ENCODE measurements at regions not wholly inside any gene's neighbourhood (a gene's known extent, or its start where the extent isn't known, plus 50 kb on each side); places are given as distances from the start of the nearest gene placed in this dataset.

DNA sequence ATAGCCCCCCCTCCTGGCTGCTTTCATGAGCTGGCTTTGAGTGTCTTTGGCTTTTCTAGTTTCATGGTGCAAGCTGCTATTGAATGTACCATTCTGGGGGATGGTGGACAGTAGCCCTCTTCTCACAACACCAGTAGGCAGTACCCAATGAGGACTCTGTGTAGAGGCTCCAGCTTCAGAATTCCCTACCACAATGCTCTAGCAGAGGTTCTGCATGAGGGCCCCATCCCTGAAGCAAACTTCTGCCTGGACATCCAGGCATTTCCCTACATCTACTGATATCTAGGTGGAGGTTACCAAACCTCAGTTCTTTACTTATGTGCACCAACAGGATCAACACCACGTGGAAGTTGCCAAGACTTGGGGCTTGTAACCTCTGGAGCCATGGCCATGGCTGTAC is 1742.9 kb downstream of the SI start:
- H3K4me1 Mint-ChIP-seq: no peaks in the 10 kb centered on the region
- Histone ChIP-seq H3K4me1 (ENCODE audit: control insufficient read depth, insufficient read depth, low read length) (no peaks in the 10 kb centered on the region), H3K4me3 (ENCODE audit: low read length) (no peak overlapping the region), H3K9ac (ENCODE audit: extremely low read depth, low read length, poor library complexity, severe bottlenecking) (no peak overlapping the region), H3K27ac (ENCODE audit: low read depth, low read length) (no peak overlapping the region), H3K27me3 (ENCODE audit: control insufficient read depth, insufficient read depth, low read length, poor library complexity, severe bottlenecking) (no peaks in the 10 kb centered on the region), H3K36me3 (ENCODE audit: control insufficient read depth, insufficient read depth, low read length) (no peaks in the 10 kb centered on the region), H3K9me3 (ENCODE audit: control insufficient read depth, low read length) (peaks cover 17% of the 10 kb centered on the region)
- no peak for DNase-seq
- no peak overlapping the region for H3K27ac Mint-ChIP-seq
- TF ChIP-seq, protein P1, sequence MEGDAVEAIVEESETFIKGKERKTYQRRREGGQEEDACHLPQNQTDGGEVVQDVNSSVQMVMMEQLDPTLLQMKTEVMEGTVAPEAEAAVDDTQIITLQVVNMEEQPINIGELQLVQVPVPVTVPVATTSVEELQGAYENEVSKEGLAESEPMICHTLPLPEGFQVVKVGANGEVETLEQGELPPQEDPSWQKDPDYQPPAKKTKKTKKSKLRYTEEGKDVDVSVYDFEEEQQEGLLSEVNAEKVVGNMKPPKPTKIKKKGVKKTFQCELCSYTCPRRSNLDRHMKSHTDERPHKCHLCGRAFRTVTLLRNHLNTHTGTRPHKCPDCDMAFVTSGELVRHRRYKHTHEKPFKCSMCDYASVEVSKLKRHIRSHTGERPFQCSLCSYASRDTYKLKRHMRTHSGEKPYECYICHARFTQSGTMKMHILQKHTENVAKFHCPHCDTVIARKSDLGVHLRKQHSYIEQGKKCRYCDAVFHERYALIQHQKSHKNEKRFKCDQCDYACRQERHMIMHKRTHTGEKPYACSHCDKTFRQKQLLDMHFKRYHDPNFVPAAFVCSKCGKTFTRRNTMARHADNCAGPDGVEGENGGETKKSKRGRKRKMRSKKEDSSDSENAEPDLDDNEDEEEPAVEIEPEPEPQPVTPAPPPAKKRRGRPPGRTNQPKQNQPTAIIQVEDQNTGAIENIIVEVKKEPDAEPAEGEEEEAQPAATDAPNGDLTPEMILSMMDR (conservative IDR thresholded peaks at IDR 0.05): no peak
- peaks cover 22% of the 10 kb centered on the region for H3K9me3 Mint-ChIP-seq
- no peaks in the 10 kb centered on the region for H3K36me3 Mint-ChIP-seq (ENCODE audit: low read depth)
- WGBS, 2 experiments (ENCODE audit: insufficient coverage in 1 of 2, insufficient read length in 1 of 2): 46 to 78% methylated on average over 1 of the region's 1 CpG
- H3K4me3 Mint-ChIP-seq: no peak overlapping the region
- no peaks in the 10 kb centered on the region for H3K27me3 Mint-ChIP-seq (ENCODE audit: insufficient read depth)

DNA sequence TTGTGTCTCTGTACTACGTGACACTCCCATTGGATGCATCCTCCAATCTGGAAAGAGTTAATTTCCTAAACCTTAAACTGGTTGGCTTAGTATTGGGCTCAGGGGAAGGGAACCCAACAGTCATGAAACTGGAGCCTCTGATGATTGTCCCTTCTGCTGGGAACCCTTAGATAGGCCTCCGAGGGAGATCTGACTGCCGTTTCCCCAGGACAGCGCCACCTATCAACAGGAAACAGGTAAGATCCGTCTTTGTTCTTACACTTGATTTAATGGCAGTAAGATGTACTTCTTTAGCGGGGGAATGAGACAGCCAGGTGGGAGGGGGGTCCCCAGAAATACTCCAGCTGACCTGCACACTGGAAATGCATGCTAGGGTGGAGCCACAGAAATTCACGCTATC is 1749.6 kb downstream of the SI start:
- peaks cover 16% of the 10 kb centered on the region for H3K9me3 ChIP-seq (ENCODE audit: control insufficient read depth, low read length)
- H3K4me3 ChIP-seq (ENCODE audit: low read length): no peak overlapping the region
- H3K36me3 ChIP-seq (ENCODE audit: control insufficient read depth, insufficient read depth, low read length): no peaks in the 10 kb centered on the region
- H3K27ac ChIP-seq (ENCODE audit: low read depth, low read length): no peak overlapping the region
- no peak overlapping the region for H3K27ac Mint-ChIP-seq
- DNase-seq: peak; percentile 71
- no peaks in the 10 kb centered on the region for H3K4me1 ChIP-seq (ENCODE audit: control insufficient read depth, insufficient read depth, low read length)
- WGBS, 2 experiments (ENCODE audit: insufficient coverage in 1 of 2, insufficient read length in 1 of 2): 83 to 86% methylated on average over 4 to 7 of the region's 7 CpGs
- H3K27me3 Mint-ChIP-seq (ENCODE audit: insufficient read depth): no peaks in the 10 kb centered on the region
- H3K4me1 Mint-ChIP-seq: no peaks in the 10 kb centered on the region
- TF ChIP-seq, protein P1 (conservative IDR thresholded peaks at IDR 0.05): peak; percentile 67
- H3K36me3 Mint-ChIP-seq (ENCODE audit: low read depth): no peaks in the 10 kb centered on the region
- H3K27me3 ChIP-seq (ENCODE audit: control insufficient read depth, insufficient read depth, low read length, poor library complexity, severe bottlenecking): no peaks in the 10 kb centered on the region
- peaks cover 9% of the 10 kb centered on the region for H3K9me3 Mint-ChIP-seq
- no peak overlapping the region for H3K4me3 Mint-ChIP-seq
- H3K9ac ChIP-seq (ENCODE audit: extremely low read depth, low read length, poor library complexity, severe bottlenecking): no peak overlapping the region

DNA sequence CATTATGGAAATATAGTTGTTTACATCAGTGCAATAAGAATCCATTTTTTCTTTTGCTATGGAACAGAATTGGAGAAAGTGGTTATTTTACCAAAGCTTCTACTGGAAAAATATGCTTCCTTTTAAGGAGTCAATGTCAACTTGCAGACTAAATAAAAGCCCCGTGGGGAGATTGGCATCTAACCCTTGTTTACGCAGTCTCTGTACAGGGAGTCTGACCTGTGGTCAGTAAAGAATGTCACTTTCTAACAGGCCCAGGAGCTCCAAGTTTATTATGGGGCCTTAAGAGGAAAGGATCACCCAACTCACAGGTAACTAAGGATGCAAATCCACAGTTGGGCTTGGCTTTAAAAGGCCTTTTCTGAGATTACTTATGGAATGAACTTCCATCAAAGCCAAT is 1751.2 kb downstream of the SI start:
- Histone ChIP-seq H3K9ac (ENCODE audit: extremely low read depth, low read length, poor library complexity, severe bottlenecking) (no peak overlapping the region), H3K27ac (ENCODE audit: low read depth, low read length) (no peak overlapping the region), H3K4me1 (ENCODE audit: control insufficient read depth, insufficient read depth, low read length) (no peaks in the 10 kb centered on the region), H3K27me3 (ENCODE audit: control insufficient read depth, insufficient read depth, low read length, poor library complexity, severe bottlenecking) (no peaks in the 10 kb centered on the region), H3K36me3 (ENCODE audit: control insufficient read depth, insufficient read depth, low read length) (no peaks in the 10 kb centered on the region), H3K9me3 (ENCODE audit: control insufficient read depth, low read length) (peaks cover 20% of the 10 kb centered on the region), H3K4me3 (ENCODE audit: low read length) (no peak overlapping the region)
- no peak overlapping the region for H3K4me3 Mint-ChIP-seq
- DNase-seq: no peak
- TF ChIP-seq, protein P1 (conservative IDR thresholded peaks at IDR 0.05): no peak
- H3K4me1 Mint-ChIP-seq: no peaks in the 10 kb centered on the region
- H3K27ac Mint-ChIP-seq: no peak overlapping the region
- no peaks in the 10 kb centered on the region for H3K27me3 Mint-ChIP-seq (ENCODE audit: insufficient read depth)
- H3K36me3 Mint-ChIP-seq (ENCODE audit: low read depth): no peaks in the 10 kb centered on the region
- WGBS, 2 experiments (ENCODE audit: insufficient coverage in 1 of 2, insufficient read length in 1 of 2): 89% methylated on average over 2 of the region's 2 CpGs; no CpG with 5 or more reads in 1 of the 2 experiments
- peaks cover 11% of the 10 kb centered on the region for H3K9me3 Mint-ChIP-seq
